GM18867 (cell line): ENCODE measurements at regions not wholly inside any gene's neighbourhood (a gene's known extent, or its start where the extent isn't known, plus 50 kb on each side); places are given as distances from the start of the nearest gene placed in this dataset.

Experiments
- ATAC-seq: cut with Tn5 transposase; IDR thresholded peaks from one replicate; pipeline ENCODE4 v1.9.1; 2021; ENCODE audit warnings: mild to moderate bottlenecking, moderate library complexity; ENCODE audit not compliant: unreplicated experiment

DNA sequence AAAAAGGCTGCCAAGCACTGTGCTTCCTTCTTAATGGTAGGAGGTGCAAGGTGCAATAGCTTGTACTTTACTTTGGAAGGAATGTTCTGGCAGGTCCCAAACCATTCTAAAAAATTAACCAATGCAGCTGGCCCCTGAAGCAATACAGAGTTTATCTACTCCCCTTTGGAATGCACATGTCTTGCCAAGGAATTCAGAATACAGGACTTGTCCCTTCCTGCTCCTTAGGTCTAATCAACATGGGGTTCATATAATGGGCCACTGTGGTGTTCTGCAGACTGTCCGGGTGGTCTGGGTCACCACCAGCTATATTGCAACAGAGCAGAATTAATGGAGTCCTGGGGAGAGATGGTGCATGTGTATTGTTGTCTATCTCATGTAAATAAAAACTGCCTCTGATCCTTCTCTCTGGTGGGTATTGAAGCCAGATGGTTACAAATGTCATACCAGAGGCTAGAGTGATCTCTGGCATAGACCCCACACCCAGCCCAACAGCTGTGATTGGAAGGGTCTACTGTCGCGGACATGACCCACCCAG, 112.8 kb downstream of the RIPK4 start:
- ATAC-seq = no peak

DNA sequence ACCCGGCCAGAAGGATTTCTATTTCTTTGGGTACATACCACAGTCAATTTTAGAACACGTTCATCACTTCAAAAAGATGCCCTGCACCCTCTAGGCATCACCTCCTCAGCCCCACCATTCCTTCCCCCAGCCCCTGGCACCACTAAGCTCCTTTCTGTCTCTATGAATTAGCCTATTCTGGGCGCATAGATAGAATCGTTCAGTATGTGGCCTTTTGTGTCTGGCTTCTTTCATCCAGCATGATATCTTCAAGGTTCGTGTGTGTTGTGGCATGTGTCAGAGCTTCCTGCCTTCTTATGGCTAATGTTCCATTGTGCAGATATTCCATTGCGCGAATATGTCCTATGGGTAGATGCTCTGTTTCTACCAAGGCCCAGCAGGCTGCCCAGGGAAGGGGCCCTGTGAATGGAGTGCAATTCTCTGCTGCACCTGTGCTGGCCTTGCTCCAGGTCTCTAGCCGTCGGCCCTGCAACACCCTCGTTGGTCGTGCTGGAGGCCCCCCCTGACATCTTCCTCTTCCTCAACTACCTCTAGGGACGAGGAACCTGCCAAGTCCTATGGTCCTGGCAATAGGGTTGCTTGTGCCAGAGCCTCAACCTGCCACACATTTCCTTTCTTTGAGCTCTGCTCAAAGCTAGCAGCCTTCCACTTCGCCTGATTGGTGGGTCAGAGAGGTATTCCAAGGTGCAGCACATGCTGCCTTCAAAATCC, 113.5 kb downstream of the RIPK4 start:
- no peak for ATAC-seq

DNA sequence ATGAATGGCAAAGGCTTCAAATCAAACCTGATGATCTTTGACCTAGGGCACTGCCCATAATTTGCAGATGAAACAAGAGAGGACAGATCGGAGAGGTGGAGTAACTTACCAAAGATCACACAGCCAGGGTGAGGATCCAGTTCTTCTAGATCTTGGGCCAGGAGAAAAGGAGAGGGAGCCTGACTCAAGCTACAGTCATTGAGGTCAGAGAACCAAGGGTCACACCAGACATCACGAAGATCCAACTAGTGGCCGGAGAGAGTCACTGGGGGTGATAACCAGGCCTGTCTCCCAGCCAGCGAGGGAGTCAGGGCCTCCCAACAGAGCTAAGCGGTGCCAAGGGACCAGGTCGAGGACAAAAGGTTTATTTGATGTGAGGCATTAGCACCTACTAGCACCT, 115.0 kb downstream of the RIPK4 start:
- no peak for ATAC-seq

DNA sequence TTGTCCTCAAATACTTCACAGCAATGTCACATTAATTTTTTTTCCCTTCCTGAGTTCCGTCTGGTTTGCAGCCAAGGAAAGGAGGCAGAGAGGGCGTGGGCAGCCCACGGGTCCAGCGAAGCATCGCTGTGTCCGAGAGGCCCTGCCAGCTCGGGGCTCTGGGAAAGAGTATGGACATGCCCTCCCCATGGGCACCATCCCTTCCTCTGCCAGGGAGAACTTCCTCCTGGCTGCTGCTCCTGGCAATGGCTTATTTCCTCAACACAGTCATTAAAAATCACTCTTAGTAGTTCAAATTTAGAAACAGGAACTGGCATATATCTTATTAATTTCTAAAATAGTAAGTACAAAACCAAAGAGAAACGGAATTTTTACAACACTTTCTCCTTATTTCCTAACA, 115.4 kb downstream of the RIPK4 start:
- no peak for ATAC-seq

DNA sequence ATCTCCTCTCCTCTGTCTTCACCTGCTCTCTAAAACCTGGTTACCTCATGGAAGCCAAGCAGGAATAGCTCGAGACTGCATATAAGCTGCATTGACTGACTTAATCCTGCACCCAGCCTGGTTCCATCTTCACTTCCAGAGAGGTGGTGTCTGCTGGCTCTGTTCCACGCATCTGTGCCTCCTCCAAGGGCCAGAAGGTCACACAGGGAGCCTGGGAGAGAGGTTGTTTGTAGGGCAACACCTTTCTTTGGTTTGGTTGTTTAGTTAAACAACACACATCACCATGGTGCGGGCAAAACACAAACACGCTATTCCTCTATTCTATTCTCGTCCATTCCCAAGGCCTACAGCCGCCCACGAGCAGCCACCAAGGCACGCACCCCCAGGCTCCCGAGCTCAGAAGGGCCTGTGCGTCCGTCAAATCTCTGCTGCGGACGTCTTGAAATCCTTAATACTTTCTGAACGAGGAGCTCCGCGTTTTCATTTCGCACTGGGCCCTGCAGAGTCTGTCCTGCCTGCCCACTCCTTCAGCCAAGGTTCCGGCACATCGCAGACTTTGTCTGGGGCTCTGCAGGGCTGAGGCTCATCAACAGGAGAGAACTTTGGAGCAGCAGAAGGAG, 116.2 kb downstream of the RIPK4 start:
- no peak for ATAC-seq

DNA sequence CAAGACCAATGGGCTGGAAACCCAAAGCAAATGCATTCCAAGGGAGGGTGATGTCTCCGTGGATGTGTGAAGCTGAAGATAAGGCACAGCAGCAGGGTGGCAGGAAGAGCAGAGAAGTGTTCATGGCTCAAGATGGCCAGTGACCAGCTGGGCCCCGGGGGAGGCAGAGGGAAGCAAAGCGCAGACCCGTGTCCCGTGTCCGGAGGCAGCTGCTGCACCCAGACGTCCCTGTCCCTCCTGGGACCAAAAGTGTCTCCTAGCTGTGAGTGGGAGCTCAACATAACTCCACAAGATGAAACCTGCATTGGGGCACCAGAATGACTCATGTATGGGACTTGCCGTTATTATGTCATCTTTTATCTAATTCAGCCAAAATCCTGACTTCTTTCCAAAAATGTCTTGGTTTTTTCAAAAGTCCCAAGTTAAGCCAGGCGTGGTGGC, 118.2 kb downstream of the RIPK4 start:
- no peak for ATAC-seq

DNA sequence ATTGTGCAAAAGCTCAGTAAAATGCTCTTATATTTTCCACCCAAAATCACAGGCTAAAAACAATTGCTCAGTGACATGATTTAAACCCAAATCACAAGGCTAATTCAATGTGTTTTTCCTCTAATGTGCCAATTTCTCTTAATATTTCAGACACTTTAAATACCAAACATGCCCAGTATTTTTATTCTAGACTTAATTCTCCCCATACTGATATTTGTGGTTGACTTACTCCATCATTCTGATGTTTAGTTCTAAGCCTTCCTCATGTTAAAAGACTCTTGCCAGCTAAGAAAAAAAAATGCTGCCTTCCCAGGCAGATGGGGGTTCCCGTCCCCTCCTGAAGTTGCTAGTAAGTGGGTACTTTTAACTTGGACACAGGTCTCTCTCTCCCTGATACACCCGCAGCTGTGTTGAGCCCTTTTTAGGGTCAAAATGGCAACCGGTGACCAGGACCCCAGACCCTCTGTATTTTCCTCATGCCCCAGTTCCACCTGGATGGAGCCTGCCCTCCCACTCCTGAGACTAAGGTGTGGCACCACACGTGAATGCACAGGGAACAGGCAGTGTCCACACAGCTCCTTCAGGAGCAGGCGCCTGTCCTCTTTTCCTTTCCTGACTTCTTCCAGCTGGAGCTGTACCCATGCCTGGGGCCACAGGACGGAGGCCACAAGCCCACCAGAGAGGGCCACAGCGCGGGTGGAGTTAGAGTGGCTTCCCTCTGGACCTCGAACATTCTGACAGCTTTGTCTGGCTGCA, 118.9 kb downstream of the RIPK4 start:
- ATAC-seq = no peak

DNA sequence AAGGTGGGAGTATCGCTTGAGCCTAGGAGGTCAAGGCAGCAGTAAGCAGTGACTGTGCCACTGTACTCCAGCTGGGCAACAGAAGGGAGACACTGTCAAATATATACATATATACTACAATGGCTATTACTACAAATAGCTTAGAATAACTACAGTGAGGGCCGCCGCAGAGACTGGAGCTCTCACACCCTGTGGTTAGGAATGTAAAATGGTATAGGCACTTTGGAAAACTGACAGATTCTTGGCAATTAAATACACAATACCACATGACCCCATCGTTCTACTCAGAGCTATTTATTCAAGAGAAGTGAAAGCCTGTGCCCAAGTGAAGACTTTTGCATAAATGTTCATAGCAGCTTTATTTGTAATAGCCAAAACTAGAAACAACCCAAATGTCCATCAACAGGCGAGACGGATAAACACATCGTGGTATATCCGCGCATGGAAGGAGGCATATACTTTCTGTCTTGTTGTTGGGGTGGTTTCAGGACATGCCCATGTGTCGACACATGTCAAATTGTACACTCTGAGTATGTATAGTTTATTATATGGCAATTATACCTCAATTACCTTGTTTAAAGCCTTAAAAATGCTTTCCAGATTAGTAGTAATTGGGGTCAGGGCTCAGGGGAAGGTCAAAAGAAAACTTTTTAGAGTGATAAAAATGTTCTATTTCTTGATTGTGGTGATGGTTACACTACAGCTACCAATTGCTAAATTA, 123.4 kb downstream of the RIPK4 start:
- no peak for ATAC-seq

DNA sequence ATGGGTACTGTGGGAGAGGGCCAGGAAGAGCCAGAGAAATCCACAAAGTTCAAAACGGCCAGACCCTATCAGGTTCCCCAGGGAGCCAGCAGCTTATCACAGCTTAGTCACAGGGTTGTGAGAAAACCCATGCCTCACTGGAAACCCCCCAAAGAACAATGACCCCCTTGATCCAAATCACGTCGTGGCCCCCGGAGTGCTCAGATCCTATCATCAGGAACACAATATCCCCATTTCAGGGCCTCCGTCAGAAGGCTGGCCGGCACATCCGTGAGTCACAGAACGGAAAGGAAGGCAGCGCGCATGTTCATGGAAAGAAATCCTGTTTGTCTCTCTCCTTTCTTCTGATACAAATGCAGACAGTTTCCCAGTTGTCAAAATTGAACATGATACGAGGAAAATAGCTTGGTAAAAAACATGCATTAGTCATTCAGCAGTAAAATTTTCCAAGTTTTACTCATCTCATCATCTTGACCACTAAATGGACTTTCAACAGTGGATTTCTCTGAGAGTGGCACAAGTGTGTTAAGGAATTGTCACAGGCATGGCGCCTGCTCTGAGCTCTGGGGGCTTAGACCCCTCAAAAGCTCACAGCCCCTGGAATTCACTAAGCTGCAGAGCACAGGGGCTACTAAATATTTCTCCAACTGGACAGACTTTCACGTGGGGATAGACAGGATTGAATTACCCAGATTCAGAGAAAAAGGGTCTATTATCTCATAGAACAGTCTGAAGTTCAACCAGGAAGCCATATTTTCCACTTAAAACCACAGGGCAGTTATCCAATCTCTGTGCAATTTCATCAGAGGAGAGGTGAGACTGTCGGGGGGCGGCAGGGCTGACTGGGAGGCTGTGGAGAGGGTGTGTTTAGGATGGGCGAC, 124.8 kb downstream of the RIPK4 start:
- ATAC-seq = no peak

DNA sequence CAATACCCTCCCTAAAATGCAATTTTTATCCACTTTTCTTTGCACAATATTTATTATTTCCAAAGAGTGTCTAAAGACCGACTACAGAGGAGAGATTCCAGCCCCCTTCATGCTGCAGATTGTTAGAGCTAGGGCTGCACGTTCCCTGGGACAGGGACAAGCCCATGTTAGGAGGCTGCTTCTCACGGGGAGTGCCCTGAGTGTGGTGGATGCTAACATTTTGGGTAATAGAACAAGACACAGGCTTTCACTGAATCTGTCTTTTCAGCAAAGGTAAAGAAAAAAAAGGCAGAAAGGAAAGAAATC, 125.4 kb downstream of the RIPK4 start:
- no peak for ATAC-seq

DNA sequence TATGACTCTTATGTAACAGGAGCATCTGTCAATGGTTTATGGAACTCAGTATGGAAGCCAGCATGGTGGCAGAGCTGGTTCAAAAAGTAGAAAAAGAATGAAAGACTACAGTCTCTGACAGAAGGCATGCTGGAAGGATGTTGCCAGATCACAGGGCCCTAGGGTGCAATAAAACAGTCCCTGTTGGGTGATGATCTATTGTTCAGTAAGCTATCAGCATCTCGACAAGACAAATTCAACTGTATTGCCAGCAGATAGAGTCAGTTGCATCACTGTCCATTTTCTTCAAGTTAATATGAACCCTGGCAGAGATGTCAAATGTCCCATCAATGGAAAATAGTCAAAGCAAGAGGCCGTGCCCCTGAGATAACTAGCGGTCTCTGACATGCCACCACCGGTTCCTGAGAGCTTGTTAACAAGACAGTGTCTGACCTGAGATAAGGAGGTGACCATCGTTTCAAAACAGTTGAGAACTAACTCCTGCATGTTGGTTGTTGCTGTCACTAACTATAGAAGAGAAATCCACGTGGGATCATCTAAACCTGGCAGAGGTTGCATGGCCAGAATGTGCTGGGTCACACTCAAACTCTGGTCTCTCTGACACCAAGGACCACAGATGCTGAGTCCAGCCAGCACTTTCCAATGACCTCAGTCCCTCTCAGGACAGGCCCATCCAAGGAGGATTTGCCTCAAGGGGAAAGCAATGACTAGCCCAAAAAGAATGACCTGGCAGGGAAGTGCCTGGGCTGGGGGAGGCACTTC, 125.9 kb downstream of the RIPK4 start:
- no peak for ATAC-seq

DNA sequence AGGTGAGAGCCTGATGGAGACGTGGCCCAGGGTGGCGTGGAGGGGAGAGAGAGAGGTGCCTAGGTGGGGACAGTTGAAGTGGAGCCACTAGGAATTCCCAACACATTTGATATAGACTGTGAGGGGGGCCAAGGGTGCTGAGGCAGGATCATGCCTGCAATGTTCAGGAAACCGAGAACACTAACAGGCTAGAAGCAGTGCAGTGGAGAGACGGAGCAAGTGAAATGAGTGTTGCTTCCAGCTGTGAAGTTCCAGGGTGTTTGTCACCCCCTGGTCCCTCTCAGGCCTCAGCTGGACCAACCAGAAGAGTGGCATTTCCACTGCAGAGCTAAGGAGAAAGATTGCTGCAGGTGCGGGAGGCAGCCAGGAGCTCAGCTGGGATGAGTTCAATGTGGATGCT, 127.1 kb downstream of the RIPK4 start:
- no peak for ATAC-seq

DNA sequence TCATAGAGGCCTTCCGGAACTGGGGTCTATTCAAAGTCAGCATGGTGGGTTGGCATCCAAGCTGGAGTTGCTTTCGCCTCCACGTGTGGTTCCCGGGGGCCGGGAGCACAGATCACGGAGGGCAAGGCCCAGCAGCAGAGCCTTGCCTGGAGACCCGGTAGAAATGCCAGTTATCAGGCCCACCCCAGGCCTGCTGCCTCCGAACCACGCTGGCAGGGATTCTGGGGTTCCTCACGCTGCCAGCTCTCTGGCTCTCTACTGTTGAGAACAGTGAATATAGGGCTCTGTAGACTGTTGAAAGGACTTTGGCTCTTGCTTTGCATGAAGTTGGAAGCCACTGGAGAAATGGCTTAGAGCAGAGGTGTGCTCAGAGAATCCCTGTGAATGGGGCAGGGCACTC, 127.5 kb downstream of the RIPK4 start:
- no peak for ATAC-seq

DNA sequence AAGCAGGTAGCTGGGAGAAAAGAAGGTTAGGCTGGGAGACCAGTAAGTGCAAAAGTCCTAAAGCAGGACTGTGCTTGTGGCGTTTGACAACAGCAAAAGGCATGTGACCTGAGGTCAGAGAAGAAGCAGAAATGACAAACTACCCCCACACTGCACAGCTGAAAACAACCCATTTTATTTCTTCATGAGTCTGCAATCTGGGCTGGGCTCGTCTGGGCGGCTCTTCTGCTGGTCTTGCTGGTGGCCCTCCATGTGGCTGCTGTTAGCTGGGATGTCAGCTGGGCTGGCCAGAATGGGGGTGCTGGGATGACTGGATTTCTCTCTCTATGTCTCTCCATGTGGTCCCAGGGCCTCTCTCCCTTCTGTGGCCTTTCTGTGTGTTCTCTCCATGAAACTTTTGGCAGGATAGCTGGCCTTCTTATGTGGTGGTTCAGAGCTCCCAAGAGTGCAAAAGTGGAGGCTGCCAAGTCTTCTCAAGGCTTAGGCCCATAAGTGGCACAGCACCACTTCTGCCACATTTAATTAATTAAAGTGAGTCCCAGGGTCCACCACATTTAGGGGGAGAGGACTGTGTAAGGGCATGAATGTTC, 128.6 kb downstream of the RIPK4 start:
- ATAC-seq = no peak

DNA sequence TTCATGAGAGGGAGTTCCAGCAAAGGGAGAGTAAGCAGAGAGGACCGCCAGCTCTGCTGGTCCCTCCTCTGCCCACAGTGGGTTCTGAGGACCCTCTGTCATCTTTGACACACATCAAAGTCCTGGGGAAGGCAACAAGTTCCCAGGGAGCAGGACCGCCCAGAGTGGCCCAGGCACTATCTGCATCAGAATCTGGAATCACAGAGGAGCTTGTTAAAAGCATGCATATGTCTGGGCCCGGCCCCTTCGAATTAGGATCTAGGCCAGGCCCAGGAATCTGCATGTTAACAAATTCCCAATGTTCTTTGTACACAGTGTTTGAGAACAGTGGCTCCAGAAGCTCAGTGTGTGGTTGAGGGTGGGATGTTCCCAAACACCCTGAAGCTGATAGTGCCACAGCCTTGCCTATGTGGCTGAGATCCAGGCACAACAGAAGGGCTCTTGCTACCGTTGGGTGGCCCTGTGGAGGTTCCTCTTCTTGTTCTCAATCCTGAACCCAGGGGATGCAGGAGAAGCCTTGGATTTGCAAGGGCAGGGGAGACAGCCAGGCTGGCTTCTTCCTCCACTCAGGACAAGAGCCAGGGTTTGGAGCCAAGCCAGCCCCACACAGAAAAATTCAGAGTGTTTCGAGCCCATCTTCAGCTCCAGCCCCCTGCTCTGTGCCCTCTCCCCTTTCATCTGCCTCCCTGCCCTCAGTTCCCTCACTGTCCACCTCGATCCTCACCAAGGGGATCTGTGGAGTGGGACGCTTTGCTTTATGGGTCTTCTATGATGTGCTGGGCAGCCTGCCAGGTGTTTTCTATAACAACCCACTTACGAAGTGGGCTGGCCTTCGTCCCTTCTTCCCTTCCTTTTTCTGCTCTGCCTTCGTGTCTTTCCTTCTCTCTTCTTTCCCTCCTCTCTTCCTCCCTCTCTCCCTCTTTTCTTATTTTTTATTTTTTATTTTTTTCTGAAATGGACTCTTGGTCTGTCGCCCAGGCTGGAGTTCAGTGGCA, 129.0 kb upstream of the TMPRSS2 start:
- no peak for ATAC-seq

DNA sequence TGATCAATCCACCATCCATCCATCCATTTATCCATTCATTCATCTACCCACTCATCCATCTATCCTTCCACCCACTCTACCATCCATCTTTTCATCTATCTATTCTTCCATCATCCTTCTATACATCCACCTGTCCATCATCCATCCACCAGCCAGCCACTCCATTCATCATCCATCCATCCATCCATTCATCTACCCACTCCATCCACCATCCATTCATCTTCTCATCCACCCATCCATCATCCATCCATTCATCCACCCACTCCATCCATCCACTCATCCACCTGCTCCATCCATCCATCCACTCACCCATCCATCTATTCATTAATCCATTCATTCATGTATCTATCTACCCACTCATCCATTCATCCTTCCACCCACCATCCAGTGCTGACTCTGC, 127.9 kb upstream of the TMPRSS2 start:
- ATAC-seq = no peak

DNA sequence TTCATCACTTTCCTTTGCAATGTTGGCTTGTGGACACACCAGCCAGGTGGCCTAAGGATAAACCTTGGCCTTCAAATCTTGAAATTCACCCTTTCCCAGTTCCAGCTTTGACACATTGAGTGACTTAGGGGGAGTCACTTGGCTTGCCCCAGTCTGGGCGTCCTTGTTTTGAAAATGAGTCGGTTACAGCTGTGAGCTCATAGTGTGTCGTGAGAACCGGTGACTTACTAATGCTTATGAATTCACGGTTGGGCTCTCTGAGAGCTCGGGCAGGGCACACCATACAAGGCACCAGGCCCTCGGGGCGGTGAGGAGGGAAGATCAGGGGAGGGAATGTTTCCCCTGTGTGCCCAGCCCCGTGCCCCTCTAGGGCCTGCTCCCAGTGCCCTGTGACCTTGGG, 126.9 kb upstream of the TMPRSS2 start:
- no peak for ATAC-seq

DNA sequence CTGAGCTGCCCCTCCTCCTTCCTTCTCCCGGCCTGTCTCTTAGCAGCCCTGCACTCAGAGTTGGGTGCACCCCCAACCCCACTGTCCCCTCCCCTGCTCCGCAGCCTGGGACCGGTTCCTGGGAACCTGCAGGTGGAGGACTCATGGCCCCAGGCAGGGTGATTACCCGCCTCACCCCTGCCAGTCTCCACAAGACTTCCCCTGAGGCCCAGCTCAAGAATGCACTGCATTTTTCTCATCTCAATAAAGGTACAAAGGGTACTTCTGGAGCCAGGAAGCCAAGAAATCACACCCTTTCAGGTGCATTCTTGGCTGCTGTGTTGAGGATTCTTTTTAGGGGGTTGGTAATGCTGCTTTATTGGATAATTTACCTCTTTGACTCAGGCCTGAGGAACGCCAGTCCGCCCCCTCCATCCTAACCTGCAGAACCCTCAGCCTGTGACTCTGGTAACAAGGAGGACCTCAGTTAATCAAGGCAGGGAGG, 126.3 kb upstream of the TMPRSS2 start:
- ATAC-seq = no peak
